Mesenteric fat pad (tissue), 1 donor: ENCODE measurements at regions not wholly inside any gene's neighbourhood (a gene's known extent, or its start where the extent isn't known, plus 50 kb on each side); places are given as distances from the start of the nearest gene placed in this dataset.

Source experiments
- DNase-seq: peaks from one replicate; pipeline ENCODE4 v3.0.0-alpha.2; 2020; ENCODE audit warnings: low spot score
- donor health status: DM: yes; HTN: yes; CAD: no.

DNA sequence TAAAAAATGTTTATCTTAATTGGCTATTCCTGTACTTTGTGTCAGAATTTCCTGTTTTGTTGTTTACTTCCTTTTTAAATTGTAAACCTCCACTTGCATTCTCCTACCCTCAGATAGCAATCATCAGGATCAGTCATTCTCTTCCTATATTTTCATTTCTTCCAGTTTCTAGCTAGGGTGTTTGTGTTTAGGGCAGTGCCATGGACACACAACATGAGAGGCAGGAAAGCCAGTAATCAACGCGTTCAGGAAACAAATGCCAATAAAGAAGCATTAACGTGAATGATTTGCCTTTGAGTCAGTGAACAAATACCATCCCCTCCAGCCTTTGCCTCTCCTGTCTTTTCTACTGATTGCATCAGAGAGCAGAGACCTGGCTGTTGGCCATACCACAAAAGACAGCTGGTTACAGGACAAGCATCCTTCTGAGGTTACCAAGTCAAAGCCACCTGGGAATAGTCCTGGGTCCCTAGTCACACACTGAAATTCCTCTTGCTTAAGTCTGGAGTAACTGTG is 56.7 kb upstream of the FHL2 start:
- no peak for DNase-seq

DNA sequence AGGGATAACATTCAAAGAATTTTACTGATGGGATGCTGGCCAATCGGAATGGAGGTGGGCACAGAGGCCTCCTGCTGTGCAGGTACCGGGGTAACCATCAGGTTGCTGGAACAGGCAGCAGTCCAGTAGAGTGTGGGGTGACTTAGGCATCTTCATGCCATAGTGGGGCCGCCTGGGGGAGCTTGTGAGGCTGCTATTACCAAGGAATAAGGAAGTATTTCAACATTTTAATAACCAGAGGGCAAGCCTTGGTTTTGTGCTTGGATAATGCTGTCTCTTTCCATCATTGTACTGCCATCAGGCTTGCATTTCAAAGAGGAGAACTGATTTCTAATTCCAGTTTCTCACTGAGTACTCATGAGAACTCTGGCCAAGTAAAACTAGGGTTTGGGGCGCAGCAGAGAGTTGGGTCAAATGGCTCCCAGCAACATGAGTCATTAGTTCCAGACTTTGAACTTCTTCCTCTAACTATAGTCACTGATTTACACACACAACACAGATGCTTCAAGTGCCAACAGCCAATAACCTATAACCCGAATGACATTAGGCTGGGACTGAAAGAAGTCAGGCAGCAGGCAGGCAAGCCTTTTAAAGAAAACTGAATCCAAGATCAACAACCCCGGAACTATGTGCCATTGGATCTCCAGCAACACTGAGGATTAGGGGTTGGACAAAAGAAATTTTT is 56.1 kb upstream of the FHL2 start:
- DNase-seq: no peak

DNA sequence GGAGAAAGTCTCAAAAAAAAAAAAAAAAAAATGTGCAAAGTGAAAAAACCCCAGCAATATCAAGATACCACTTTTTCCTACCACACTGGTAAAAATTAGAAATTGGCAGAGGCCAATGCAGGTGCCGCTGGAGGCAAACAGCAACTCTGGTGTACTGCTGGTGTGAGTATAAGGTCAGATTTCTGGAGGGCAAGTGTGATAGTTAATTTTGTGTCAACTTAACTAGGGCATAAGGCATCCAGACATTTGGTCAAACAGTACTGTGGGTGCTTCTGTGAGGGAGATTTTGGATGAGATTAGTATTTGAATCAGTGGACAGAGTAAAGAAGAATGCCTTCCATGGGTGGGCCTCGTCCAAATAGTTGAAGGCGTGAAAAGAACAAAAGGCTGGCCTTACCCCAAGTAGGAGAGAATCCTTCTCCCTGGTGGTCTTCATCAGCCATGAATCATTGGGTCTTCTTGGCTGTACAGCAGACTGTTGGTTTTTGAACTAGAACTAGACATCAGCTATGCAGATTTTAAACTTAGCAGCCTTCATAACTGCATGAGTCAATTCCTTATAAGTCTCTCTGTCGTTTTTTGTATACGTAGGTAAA is 52.8 kb upstream of the FHL2 start:
- DNase-seq: no peak

DNA sequence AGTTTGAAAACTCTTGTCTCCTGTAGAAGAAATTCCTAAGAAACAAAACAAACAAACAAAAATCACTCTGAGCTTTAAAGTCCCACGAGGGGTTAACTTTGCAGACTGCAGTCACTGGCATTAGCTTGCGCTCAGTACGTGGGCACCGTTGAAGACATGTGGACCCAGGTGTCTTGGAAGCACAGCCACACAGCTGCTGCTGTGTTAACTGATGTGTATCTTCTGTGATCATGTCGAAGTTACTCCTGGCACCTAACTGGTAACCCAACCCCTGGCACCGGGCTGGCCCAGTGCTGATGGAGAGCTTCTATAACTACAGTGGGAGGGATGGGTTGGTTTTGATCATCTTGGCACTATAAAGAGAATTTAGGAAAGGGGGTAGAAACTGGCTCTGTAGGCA is 51.6 kb upstream of the FHL2 start:
- DNase-seq: no peak

DNA sequence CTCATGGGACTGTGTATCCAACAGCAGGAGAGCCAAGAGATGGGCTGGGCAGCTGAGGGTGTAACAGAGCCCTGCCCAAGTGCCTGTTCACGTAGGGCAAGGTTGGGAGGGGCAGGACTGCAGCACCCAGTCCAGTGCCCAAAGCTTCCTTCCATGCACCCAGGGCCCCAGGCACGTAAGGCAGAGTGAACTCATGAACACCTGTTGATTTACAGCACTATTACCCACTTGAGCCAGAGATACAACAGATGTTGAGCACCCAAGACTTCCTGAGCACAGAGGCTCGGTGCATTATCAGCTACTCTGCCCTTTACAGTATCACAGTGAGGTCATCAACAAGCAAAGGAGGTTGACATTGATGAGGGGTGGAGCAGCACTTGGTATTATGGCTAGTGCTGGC is 50.2 kb upstream of the FHL2 start:
- no peak for DNase-seq
